Ovary (tissue), 7 donors: ENCODE measurements at regions not wholly inside any gene's neighbourhood (a gene's known extent, or its start where the extent isn't known, plus 50 kb on each side); places are given as distances from the start of the nearest gene placed in this dataset.

Source experiments
- DNase-seq, 5 donors: peaks; one replicate each; pipeline ENCODE4 v3.0.0-alpha.2; 2019 to 2020
- H3K27ac ChIP-seq, 2 donors: fragments of 200-600 bp; one replicate each; pipeline versions ENCODE4 v1.5.1 to v1.8.0; 2019 to 2022
- H3K27me3 ChIP-seq: fragments of 200-600 bp; one replicate; pipeline ENCODE4 v1.8.0; 2022
- H3K36me3 ChIP-seq: fragments of 200-600 bp; sonication (generic); one replicate; pipeline ENCODE4 v1.5.1; 2019
- H3K4me1 ChIP-seq: one replicate; pipeline ENCODE4 v1.8.1; 2013; ENCODE audit warnings: mild to moderate bottlenecking, moderate library complexity; ENCODE audit not compliant: insufficient read depth
- H3K4me3 ChIP-seq: fragments of 200-600 bp; sonication (generic); one replicate; pipeline ENCODE4 v1.5.1; 2017
- H3K9me3 ChIP-seq, 2 donors: fragments of 200-600 bp in 1 of 2; sonication (generic) in 1 of 2; one replicate each; pipeline versions ENCODE4 v1.5.1 to v1.8.1; 2013 to 2019; ENCODE audit warnings: mild to moderate bottlenecking in 1 of 2, moderate library complexity in 1 of 2
- CTCF ChIP-seq, 3 donors: fragments of 450-650 bp in 2 of 3; fragments of 200-600 bp in 1 of 3; IDR thresholded peaks; one replicate each; pipeline versions ENCODE4 v1.5.1 to v1.8.0; 2016 to 2022; ENCODE audit warnings: antibody characterized with exemption in 3 of 3, mild to moderate bottlenecking in 1 of 3
- EP300 ChIP-seq: sonication (generic); formaldehyde crosslinking; IDR thresholded peaks from one replicate; pipeline ENCODE4 v1.6.1; 2017; ENCODE audit warnings: antibody characterized with exemption
- POLR2A ChIP-seq: fragments of 450-650 bp; IDR thresholded peaks from one replicate; pipeline ENCODE4 v1.6.1; 2017; ENCODE audit warnings: antibody characterized with exemption, mild to moderate bottlenecking, moderate library complexity
- WGBS, 3 donors: extraction: QIAGEN DNeasy Blood & Tissue Kit in 1 of 3; methylation state at CpG; one replicate each; pipeline versions ENCODE4 v1.1.5 to v1.1.7; 2013 to 2017; 5-methylcytosine and 5-hydroxymethylcytosine counted together
- intact Hi-C, 4 donors: fragments of 100-400 bp; cut with DNase I; formaldehyde crosslinking; loops; one replicate each; pipeline versions ENCODE4 v1.11.0 to v1.15.1; 2022 to 2023
- donor health status: DM: no; HTN: no; CAD: no; lungs with moderate emphysema.
- donor health status: DM: no; HTN: no; CAD: no.
- donor health status: Bipolar disorder and iron deficiency.
- donor health status: DM: no; HTN: no; CAD: no.
- donor health status: DM: yes; HTN: yes; CAD: no.

DNA sequence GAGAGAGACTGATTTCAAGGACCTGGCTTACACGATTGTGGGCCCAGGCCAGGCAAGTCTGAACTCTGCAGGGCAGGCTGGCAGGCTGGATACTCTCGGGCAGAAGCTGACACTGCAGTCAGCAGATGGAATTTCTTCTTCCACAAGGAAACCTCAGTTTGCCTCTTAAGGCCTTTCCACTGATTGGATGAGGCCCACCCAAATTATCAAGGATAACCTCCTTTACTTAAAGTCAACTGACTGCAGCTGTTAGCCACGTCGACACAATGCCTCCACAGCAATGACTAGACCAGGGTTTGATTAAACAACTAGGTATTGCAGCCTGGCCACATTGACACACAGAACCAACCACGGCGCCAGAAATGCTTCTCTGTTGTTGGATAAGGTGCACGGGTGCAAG is 130.5 kb downstream of the PSMG1 start:
- Histone ChIP-seq H3K4me3 (no peak overlapping the region), H3K27ac (no peak overlapping the region), H3K9me3 (no peaks in the 10 kb centered on the region), H3K4me1 (no peaks in the 10 kb centered on the region), H3K27me3 (no peaks in the 10 kb centered on the region), H3K36me3 (no peaks in the 10 kb centered on the region)
- 81 to 86% (median 84%) methylated on average over 7 of the region's 7 CpGs for WGBS, 3 donors
- TF ChIP-seq CTCF (IDR thresholded peaks at IDR 0.05): no peak
- TF ChIP-seq EP300: no peak
- no peak for TF ChIP-seq POLR2A
- DNase-seq: no peak
- intact Hi-C loops: no loop called here

- intact Hi-C loops: no loop called here
- Histone ChIP-seq H3K9me3 (no peaks in the 10 kb centered on the region), H3K4me1 (no peaks in the 10 kb centered on the region), H3K4me3 (no peak overlapping the region), H3K27ac (no peak overlapping the region), H3K36me3 (no peaks in the 10 kb centered on the region), H3K27me3 (no peaks in the 10 kb centered on the region)
- no peak for DNase-seq
- 85 to 91% (median 89%) methylated on average over 3 of the region's 3 CpGs for WGBS, 3 donors
- no peak for TF ChIP-seq EP300
- no peak for TF ChIP-seq CTCF (IDR thresholded peaks at IDR 0.05)
- no peak for TF ChIP-seq POLR2A
Measured at GRCh38 chr21:39051588-39051949, 131.7 kb downstream of the PSMG1 start.

DNA sequence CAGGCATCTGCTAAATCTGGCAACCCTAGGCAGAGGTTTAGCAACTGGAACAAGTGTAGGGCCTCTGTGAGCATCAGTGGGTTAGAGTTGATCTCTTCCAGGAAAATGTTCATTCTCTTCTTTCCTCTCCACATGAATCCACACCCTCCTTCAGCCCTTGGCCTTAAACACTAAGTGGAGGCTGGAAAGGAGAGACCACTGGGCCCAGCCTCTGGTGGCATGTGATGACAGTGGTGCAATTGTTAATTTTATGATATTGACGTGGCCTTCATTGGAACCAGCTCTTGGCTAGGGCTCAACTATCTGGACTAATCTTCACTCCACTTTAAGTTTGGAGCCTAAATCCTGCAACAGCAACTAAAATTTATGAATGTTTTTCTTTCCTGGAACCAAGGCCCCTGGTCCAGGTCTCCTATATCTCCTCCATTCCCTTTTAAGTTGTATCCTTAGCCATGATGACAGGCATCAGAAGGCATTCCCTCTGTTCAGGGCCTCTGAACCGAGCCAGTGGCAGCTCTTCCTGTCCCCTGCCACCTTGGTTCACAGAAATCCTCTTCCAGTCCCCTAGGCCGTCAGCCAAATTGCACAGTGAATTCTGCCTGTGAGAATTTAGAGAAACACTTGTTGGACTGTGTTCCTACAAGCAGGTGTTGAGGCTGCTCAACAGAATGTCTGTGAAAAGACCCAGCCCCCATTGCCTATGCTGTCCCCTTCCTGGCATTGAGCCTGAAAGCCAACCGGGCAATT is 132.2 kb downstream of the PSMG1 start:
- TF ChIP-seq POLR2A: no peak
- no peak for TF ChIP-seq EP300

DNA sequence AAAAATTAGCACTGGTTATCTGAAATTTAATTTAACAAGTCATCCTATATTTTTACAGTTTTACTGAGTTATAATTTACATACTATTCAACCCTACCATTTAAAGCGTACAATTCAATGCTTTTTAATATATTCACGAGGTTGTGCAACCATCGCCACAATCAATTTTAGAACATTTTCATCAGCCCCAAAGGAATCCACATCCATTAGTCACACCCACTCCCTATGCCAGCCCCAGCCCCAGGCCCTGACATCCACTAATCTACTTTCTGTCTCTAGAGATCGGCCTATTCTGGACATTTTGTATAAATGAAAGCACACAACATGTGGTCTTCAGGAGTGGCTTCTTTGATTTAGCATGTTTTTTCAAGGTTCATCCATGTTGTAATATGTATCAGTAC is 134.7 kb downstream of the PSMG1 start:
- Histone ChIP-seq H3K27ac (no peak overlapping the region), H3K27me3 (no peaks in the 10 kb centered on the region), H3K9me3 (no peaks in the 10 kb centered on the region), H3K36me3 (no peaks in the 10 kb centered on the region), H3K4me1 (no peaks in the 10 kb centered on the region), H3K4me3 (no peak overlapping the region)
- TF ChIP-seq POLR2A (no peak), CTCF (IDR thresholded peaks at IDR 0.05) (no peak), EP300 (no peak)
- intact Hi-C loops: no loop called here
- WGBS, 3 donors: 95 to 97% (median 95%) methylated on average over 4 of the region's 4 CpGs
- no peak for DNase-seq

More for the DNA sequence above, 132.2 kb downstream of the PSMG1 start:
- H3K36me3 ChIP-seq: no peaks in the 10 kb centered on the region
- intact Hi-C loops: no loop called here
- H3K4me3 ChIP-seq: no peak overlapping the region
- WGBS, 3 donors: 78 to 85% (median 80%) methylated on average over 4 of the region's 4 CpGs
- no peaks in the 10 kb centered on the region for H3K9me3 ChIP-seq
- H3K27me3 ChIP-seq: no peaks in the 10 kb centered on the region
- H3K27ac ChIP-seq: no peak overlapping the region
- no peaks in the 10 kb centered on the region for H3K4me1 ChIP-seq
- no peak for DNase-seq

GRCh38 chr21:39048064-39048463 is 135.2 kb downstream of the PSMG1 start:
- Histone ChIP-seq H3K27me3 (no peaks in the 10 kb centered on the region), H3K27ac (no peak overlapping the region), H3K9me3 (no peaks in the 10 kb centered on the region), H3K4me1 (no peaks in the 10 kb centered on the region), H3K36me3 (no peaks in the 10 kb centered on the region), H3K4me3 (no peak overlapping the region)
- intact Hi-C loops: no loop called here
- WGBS, 3 donors: 84 to 89% (median 86%) methylated on average over 6 of the region's 6 CpGs
- DNase-seq: no peak
- TF ChIP-seq EP300 (no peak), CTCF (IDR thresholded peaks at IDR 0.05) (no peak), POLR2A (no peak)
